H1 (cell line): ENCODE measurements at regions not wholly inside any gene's neighbourhood (a gene's known extent, or its start where the extent isn't known, plus 50 kb on each side); places are given as distances from the start of the nearest gene placed in this dataset.

Experiments used
- CBX8 ChIP-seq: fragments of 300-800, 300-1000 bp; sonication (generic); IDR thresholded peaks from 2 replicates; pipeline ENCODE4 v1.7.1; 2016; ENCODE audit warnings: low read depth, low read length, borderline replicate concordance
- TF ChIP-seq, protein P1 (sequence below), 3 experiments: IDR thresholded peaks; 1 replicate in 2 of 3; 2 replicates in 1 of 3; pipeline versions ENCODE4 v1.5.1 to v1.6.1; 2011; ENCODE audit warnings: low read length in 3 of 3, mild to moderate bottlenecking in 3 of 3, inconsistent platforms in 2 of 3, low read depth in 1 of 3, moderate library complexity in 1 of 3; ENCODE audit not compliant: insufficient read depth in 1 of 3; ENCODE audit errors: control extremely low read depth in 1 of 3
- TF ChIP-seq, protein P2 (sequence below): IDR thresholded peaks from 2 replicates; pipeline ENCODE4 v1.6.1; 2011; ENCODE audit warnings: low read depth, mild to moderate bottlenecking, low read length; ENCODE audit not compliant: insufficient read depth

DNA sequence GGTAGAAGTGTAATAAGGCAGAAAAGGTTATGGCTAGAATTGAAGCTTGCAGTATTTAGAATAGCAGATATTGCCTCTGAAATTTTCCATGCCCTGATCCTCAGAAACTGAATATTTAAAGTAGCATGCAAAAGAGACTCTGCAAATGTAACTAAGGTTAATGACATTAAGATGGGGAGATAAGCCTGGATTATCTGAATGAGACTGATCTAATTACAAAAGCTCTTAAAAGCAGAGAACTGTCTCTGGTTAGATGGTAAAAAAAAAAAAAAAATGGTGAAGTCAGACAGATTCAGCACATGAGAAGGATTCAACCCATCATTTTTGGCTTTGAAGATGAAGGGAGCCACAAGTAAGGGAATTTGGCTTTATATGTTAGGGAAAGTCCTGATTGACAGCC is 503.7 kb upstream of the IRAK1BP1 start:
- TF ChIP-seq, protein P1, sequence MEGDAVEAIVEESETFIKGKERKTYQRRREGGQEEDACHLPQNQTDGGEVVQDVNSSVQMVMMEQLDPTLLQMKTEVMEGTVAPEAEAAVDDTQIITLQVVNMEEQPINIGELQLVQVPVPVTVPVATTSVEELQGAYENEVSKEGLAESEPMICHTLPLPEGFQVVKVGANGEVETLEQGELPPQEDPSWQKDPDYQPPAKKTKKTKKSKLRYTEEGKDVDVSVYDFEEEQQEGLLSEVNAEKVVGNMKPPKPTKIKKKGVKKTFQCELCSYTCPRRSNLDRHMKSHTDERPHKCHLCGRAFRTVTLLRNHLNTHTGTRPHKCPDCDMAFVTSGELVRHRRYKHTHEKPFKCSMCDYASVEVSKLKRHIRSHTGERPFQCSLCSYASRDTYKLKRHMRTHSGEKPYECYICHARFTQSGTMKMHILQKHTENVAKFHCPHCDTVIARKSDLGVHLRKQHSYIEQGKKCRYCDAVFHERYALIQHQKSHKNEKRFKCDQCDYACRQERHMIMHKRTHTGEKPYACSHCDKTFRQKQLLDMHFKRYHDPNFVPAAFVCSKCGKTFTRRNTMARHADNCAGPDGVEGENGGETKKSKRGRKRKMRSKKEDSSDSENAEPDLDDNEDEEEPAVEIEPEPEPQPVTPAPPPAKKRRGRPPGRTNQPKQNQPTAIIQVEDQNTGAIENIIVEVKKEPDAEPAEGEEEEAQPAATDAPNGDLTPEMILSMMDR (IDR thresholded peaks at IDR 0.05; ENCODE audit: control extremely low read depth in 1 of 3, insufficient read depth in 1 of 3, low read depth in 1 of 3, low read length in 3 of 3), result no peak
- TF ChIP-seq CBX8, result no peak
- TF ChIP-seq, protein P2, sequence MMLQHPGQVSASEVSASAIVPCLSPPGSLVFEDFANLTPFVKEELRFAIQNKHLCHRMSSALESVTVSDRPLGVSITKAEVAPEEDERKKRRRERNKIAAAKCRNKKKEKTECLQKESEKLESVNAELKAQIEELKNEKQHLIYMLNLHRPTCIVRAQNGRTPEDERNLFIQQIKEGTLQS, result no peak
